Keratinocyte (primary cell): ENCODE measurements at regions not wholly inside any gene's neighbourhood (a gene's known extent, or its start where the extent isn't known, plus 50 kb on each side); places are given as distances from the start of the nearest gene placed in this dataset.

Experiments used
- EZH2 ChIP-seq: IDR thresholded peaks from one replicate; pipeline ENCODE4 v1.6.1; 2012; ENCODE audit warnings: inconsistent platforms, mild to moderate bottlenecking, low read length, moderate library complexity
- TF ChIP-seq, protein P1 (sequence below), 3 experiments: IDR thresholded peaks in 1 of 3; conservative IDR thresholded peaks in 1 of 3; optimal IDR thresholded peaks in 1 of 3; 2 replicates in 2 of 3; 3 replicates in 1 of 3; pipeline versions ENCODE3 to v1.5.1; 2011; ENCODE audit warnings: low read length in 3 of 3, mild to moderate bottlenecking in 3 of 3, moderate library complexity in 2 of 3, control low read depth in 1 of 3, inconsistent platforms in 1 of 3; ENCODE audit not compliant: insufficient read depth in 2 of 3; ENCODE audit errors: extremely low read depth in 1 of 3

DNA sequence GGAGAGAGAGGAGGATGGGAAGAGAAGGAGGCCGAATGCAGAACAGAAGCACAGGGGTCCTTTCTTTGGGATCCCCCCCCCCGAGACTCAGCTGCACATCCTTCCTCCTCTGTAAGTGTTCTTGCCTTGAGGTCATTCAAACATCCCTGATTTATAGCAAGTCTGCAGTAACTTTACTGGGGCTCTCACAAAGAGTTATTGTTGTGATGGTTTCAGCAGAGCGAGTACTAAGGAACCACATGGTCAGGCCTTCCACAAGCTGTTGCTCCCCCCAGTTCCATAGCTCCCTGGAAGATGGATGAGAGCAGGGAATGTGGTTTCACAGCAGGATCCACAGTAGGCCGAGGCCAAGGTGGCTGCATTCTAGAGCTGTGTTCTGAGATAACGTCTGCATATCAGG lies 351.4 kb upstream of the CDH4 start:
- TF ChIP-seq EZH2 = no peak
- TF ChIP-seq, protein P1, sequence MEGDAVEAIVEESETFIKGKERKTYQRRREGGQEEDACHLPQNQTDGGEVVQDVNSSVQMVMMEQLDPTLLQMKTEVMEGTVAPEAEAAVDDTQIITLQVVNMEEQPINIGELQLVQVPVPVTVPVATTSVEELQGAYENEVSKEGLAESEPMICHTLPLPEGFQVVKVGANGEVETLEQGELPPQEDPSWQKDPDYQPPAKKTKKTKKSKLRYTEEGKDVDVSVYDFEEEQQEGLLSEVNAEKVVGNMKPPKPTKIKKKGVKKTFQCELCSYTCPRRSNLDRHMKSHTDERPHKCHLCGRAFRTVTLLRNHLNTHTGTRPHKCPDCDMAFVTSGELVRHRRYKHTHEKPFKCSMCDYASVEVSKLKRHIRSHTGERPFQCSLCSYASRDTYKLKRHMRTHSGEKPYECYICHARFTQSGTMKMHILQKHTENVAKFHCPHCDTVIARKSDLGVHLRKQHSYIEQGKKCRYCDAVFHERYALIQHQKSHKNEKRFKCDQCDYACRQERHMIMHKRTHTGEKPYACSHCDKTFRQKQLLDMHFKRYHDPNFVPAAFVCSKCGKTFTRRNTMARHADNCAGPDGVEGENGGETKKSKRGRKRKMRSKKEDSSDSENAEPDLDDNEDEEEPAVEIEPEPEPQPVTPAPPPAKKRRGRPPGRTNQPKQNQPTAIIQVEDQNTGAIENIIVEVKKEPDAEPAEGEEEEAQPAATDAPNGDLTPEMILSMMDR (optimal IDR thresholded peaks at IDR 0.05 in 1 of 3, IDR thresholded peaks at IDR 0.05 in 1 of 3, conservative IDR thresholded peaks at IDR 0.05 in 1 of 3; ENCODE audit: extremely low read depth in 1 of 3, insufficient read depth in 2 of 3, low read length in 3 of 3) = no peak
